Tongue (tissue), 1 donor: ENCODE measurements at regions not wholly inside any gene's neighbourhood (a gene's known extent, or its start where the extent isn't known, plus 50 kb on each side); places are given as distances from the start of the nearest gene placed in this dataset.

Experiments used
- DNase-seq: peaks from one replicate; pipeline ENCODE4 v3.0.0-alpha.2; 2015

DNA sequence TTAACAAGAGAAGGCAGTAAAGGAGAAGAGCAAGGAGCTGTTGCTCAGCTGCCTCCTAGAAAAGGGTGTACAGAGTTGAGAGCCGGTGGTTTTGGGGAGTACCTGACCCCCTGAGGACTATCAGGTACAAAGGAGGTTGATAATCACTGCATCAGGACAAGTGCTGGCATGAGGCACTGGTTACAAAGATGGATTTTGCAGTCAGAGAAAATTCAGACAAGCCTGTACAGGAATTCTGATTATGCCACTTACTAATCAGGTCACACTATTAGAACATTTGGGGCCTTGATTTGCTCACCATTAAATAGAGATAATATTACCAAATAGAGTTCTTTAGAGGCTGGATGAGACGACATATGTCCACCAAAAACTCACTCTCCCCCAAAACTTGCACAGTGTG, 450.9 kb upstream of the TMPO start:
- no peak for DNase-seq

GRCh38 chr12:98067795-98068194, 447.6 kb upstream of the TMPO start:
- DNase-seq: no peak

DNA sequence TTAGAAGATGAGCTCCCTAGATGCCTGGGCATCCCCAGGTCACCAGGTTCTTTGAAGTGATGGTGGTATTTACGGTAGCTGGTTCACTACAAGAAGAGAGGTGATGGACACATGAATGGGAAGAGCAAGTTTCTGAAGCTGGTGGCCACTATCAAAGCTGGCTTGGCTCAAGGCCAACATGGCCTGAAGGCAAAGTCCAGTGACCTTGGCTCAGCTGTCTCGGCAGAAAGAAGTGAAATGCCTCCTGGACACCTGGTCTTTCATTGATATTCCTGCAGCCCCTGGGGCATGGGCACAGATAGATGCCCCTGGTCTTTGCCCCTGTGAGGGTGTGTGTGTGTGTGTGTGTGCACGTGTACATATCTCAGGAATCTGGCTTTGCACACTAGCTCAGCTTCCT, 441.8 kb upstream of the TMPO start:
- no peak for DNase-seq

- DNase-seq: no peak
These were observed 441.1 kb upstream of the TMPO start for GRCh38 chr12:98074286-98074685.

- DNase-seq: no peak
These were observed 431.0 kb upstream of the TMPO start for GRCh38 chr12:98084391-98084790.

GRCh38 chr12:98085046-98085755, 430.2 kb upstream of the TMPO start:
- DNase-seq: peak; percentile 40

GRCh38 chr12:98090731-98091130, 424.7 kb upstream of the TMPO start:
- DNase-seq: peak; percentile 2

GRCh38 chr12:98096436-98096835, 419.0 kb upstream of the TMPO start:
- no peak for DNase-seq

DNA sequence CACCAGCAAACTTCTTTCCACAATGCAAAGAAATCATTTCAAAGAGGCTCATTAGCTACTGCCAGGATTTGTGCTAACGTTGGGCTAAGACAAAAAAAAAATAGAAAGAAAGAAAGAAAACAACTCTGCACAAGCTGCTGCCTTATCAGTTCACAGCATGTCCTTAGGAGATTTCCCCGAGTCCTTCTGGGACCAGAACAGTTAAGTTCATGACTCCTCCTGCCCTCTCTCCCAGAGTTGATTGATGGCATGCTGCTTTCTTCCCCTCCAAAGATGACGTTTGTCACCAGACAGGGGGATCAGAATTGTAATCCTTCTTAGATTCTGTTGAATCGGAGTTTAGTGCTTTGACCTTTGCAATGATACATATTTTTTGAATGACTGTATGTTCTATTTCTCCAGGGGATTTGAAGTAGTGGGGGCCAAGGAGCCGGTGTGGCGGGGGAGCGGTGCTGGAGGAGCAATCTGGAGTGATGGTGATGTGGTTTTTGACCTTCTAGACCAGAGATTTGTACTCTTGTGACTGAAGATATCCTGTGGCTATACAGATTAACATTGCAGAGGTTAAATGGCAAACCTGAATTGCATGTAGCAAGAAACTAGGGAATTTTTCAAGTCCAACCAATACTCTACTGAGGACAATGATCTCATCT, 409.2 kb upstream of the TMPO start:
- DNase-seq: no peak

DNA sequence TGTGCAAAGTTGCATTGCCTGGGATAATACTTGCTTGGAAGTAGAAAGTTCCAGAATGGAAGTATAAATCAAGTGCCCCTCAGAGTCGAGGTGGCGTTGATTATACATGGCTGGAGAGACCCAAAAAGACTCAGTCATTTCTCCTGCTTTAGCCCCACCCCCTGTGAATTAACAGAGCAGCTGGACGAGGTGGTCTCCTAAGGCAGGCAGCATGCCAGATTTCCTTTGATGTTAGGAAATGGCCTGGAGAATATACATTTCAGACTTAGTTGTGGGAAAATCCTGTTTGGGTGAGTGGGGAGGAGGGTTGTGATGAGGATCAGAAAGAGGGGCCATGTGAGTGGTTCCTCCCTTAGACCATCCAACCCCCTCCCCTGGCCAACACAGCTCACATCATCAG, 406.1 kb upstream of the TMPO start:
- no peak for DNase-seq

DNA sequence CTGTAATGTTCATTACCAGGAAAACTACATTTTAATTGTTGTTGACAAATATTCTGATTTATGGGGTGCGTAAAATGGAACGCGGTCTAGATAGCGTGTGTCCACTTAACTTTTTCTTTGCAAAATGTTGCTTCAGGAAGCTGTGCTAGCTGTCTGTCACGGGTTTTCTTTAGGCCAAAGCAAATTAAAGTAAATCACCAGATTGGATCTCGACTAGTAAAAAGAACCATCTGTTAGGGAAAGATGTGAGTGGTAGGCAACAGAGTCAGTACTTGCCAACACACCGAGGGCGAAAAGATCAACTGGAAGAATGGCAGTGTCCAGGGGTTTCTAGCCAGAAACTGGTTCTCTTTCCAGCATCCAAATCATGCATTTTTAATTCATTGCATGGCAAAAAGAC, 404.9 kb upstream of the TMPO start:
- DNase-seq: no peak

GRCh38 chr12:98113548-98113947, 401.8 kb upstream of the TMPO start:
- no peak for DNase-seq

DNA sequence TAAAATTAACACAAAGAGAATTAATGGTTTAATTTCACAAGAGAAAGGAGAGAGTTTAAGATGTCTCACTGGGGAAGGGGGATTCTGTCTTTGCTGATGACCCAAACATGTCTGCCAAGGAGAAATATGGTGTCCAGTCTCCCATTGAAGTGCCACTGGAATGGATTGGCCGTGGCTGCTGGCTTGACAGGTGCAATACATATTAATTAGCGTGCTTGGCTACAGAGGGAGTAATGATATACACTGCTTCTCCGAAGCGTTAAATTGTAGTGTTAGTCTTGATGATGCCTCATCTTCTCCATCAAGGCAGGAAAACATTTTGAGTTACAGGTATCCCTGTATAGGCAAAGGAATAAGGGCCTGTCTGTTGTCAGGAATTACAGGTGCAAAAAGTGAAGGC, 393.4 kb upstream of the TMPO start:
- no peak for DNase-seq

DNA sequence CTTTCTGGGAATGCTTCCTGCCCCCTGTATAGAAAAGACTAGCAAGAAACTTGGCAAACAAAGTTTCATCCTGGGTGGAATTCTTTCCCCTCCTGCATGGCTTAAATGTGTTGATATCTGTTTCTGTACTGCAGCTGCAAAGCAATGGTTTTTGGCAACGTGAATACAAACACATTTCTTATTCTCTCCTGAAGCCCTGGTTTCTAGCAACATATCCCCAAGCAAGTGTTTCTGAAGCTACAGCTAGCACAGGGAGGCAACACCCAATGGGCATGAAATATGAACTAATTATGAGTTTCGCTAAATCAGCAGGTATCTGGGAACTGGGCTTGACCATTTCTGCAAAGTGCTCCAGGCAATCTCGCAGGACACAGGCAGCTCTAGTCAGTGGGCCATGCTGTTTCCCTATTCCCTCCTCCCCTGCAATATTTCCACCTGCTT, 392.3 kb upstream of the TMPO start:
- DNase-seq: peak; percentile 73

GRCh38 chr12:98126637-98127335, 388.6 kb upstream of the TMPO start:
- peak; percentile 33 for DNase-seq

GRCh38 chr12:98127336-98127679, 388.1 kb upstream of the TMPO start:
- DNase-seq: no peak

DNA sequence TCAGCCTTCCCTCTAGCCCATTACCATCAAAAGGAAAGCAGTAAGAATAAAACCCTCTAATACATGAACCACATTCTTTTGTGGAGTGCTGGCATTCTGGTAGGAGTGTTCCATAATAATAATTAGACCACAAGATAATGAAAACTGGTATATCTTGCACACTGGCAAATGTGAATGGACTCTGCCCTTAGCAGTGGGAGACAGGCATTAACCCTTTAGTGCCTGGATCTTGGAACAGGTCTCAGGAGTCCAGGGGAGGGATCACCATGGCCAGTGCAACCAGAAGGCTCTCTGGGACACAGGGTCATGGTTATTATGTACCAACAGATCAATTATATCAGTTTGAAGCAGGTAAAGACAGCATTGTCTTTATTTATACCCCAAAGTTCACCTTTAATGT, 387.5 kb upstream of the TMPO start:
- DNase-seq: no peak

DNA sequence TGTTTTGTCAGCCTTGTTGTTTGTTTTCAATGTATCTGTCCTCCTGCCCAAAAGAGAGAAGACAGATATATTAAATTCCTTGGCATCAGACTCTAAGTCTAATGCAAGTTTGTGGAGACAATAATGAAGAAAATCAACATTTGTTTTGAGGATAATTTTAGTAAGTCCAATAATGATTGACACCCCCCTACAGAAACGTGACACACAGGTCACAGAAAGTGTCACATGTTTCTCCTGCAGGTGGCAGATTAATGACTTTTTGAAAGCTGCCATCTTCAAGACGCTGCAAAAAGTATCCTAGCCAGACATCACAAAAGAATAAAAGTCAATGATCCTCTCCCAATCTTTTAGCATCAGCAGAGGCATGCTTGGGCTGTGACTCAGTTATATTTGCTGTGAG, 378.8 kb upstream of the TMPO start:
- DNase-seq: no peak

DNA sequence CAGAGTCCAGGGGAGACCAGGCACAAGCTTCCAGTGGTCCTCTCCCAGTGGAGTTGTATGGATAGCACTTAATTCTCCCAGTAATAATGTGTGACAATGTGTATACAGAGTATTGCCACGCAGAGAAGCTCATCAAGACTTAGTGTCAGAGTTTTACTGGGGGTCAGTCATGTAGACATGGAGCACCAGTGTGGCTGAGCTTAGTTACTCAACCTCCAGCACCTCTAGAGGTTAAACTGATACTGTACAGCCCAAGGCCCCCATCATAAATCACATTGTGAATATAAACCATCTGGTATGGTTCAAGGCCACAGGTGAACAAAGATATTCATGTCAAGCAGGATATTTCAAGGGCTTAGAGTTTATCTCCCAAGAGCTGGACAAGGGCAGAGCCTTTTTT, 378.1 kb upstream of the TMPO start:
- no peak for DNase-seq

- DNase-seq: no peak
These were observed 370.4 kb upstream of the TMPO start for GRCh38 chr12:98144953-98145352.

DNA sequence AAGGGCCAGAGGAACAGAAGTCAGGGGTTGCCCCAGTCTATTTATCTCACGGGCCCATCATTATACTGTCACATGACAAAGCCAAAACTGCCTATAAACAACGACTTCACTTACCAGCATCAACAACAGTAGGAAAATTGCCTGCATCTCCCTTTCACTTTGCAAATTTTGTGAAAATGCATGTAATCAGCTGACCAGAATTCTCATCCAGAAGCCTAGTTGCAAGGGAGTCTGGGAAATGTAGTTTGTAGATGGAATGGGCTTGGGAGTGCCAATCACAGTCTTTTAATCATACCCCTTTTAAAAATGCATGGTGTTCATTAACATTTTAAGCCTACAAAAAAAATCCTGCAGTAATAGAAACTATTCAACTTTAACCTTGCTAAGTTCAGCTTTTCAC, 369.3 kb upstream of the TMPO start:
- DNase-seq: no peak

- no peak for DNase-seq
These were observed 368.9 kb upstream of the TMPO start for GRCh38 chr12:98146487-98146886.

DNA sequence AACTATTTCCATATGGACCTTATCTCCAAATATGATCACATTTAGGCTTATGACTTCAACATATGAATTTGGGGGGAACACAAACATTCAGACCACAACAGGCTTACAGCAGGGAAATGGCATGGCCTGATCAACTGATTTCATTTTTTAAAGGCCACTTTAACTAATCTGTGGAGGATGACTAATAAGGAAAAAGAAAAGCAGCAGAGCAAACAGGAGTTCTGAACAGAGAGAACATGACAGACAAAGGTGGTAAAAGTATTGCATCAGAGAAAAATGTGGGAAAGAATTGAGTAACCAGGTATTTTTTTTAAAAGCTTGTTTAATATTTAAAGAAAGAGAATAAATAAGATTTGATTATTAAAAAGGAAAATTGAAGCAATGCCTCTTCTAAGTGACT, 366.1 kb upstream of the TMPO start:
- DNase-seq: no peak

GRCh38 chr12:98149691-98150210, 365.6 kb upstream of the TMPO start:
- no peak for DNase-seq
